Retinal pigment epithelial cell (primary cell): ENCODE measurements at regions not wholly inside any gene's neighbourhood (a gene's known extent, or its start where the extent isn't known, plus 50 kb on each side); places are given as distances from the start of the nearest gene placed in this dataset.
A peak's percentile ranks its signal among the peaks of the same experiment; 100 is the strongest.

ENCODE experiments used
- DNase-seq: peaks from one replicate; pipeline ENCODE4 v3.0.0-alpha.2; 2010; ENCODE audit warnings: low read depth
- H3K4me3 ChIP-seq: 2 replicates; pipeline ENCODE4 v1.5.1; 2011; ENCODE audit warnings: mild to moderate bottlenecking, low read length, control low read depth, moderate library complexity
- CTCF ChIP-seq: conservative IDR thresholded peaks from 2 replicates; pipeline ENCODE4 v1.5.1; 2011; ENCODE audit warnings: low read depth, low read length, control low read depth, inconsistent platforms

DNA sequence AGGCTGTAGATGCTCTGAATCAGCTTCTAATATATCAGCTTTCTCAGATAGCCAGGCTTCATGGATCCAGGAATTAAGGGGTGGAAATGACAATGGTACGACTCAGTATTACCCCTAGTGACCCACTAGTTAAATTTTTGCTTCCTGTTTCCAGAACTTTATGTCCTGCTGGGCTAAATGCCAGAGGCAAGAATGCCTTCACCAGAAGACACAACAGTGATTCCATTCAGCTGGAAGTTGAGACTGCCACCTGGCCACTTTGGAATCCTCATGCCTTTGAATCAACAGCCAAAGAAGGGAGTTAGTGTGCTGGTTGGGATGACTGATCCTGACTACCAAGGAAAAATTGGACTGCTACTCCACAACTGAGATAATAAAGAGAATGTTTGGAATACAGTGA lies 239.1 kb downstream of the ASXL3 start:
- no peak for DNase-seq
- TF ChIP-seq CTCF, result no peak

DNA sequence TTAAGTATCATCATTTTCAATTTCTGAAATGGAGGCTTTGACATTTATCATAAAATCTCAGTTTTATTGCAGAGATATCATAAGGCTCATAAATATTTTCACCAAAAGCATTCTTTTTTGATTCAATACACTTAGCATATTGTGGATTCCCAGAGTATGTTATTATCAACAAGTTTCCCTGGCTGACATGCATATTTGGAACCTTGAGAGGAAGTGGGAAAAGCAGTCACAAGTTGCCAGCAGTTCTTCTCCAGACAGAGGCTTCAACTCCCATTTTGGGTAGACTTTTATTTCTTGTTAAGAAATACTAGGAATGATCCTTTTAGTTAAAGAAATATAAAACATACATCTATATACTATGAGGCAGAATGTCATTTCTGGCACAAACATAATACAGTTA lies 236.5 kb downstream of the ASXL3 start:
- no peak for TF ChIP-seq CTCF
- no peak overlapping the region for H3K4me3 ChIP-seq
- no peak for DNase-seq

More for the DNA sequence above, 239.1 kb downstream of the ASXL3 start:
- H3K4me3 ChIP-seq, result no peak overlapping the region

DNA sequence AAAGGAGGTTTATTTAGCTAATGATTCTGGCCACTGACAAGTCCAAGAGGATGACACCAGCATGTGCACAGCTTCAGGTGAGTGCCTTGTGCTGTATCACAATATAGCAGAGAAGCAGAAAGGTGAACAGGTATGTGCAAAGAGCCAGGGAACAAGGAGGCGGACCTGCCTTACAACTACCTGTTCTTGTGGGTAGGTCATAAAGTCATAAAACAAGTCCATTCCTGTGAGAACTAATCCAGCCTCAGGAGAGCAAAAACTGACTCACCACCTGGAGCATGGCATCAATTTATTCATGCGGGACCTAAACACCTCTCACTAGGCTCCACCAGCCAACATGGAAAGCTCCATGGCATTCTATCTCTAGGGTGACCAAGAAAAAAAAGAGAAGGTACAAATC lies 234.2 kb downstream of the ASXL3 start:
- no peak overlapping the region for H3K4me3 ChIP-seq
- no peak for DNase-seq
- no peak for TF ChIP-seq CTCF

DNA sequence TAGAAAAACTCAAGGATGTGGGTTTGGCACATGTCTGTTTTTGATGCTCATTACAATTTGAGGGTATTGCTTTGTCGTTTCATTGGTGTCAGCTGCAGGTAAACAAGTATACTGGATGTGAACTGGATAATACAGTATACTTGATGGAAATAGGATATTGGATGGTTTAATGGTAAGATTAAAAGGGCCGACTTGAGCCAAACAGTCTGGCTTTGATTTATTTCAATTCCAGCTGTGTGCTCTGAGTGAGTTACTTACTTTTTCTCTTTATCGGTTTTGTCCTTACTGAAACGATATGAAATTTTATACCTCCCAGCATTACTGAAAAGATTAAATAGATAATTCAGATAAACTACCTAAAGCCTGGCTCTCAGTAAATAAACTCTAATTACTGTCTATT lies 227.6 kb downstream of the ASXL3 start:
- no peak for TF ChIP-seq CTCF
- no peak overlapping the region for H3K4me3 ChIP-seq
- no peak for DNase-seq

DNA sequence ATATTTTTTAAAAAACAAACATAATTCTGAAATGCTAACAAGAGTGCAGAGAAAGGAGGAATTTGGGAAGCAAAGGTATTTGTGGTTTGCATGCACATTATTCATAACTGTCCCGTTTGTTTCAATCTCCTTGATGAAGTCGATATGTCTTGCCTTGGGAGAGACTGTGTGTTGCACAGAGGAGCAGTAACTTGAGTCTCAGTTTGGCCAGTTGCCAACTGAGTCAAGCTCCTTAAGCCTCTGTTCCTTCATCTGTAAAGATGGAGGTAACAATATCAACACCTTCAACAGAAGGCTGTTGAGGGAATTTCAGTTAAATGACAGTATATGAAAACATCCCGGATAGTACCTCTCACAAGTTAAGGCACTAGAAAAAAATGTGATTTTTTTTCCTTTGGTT lies 226.2 kb downstream of the ASXL3 start:
- H3K4me3 ChIP-seq, result no peak overlapping the region
- no peak for TF ChIP-seq CTCF
- DNase-seq, result peak; percentile 40

GRCh38 chr18:33803636-33804035 lies 225.6 kb downstream of the ASXL3 start:
- DNase-seq, result no peak
- no peak overlapping the region for H3K4me3 ChIP-seq
- TF ChIP-seq CTCF, result no peak

- TF ChIP-seq CTCF, result no peak
- H3K4me3 ChIP-seq, result no peak overlapping the region
- no peak for DNase-seq
Measured at GRCh38 chr18:33802955-33803354, 224.9 kb downstream of the ASXL3 start.
